HEK293T (cell line): ENCODE measurements at regions not wholly inside any gene's neighbourhood (a gene's known extent, or its start where the extent isn't known, plus 50 kb on each side); places are given as distances from the start of the nearest gene placed in this dataset.

Experiments
- CTCF ChIA-PET: fragments of 350-600 bp; formaldehyde crosslinking; extraction: SDS; loops from one replicate; lab custom pipeline; 2021; ENCODE audit warnings: antibody characterized with exemption, inconsistent platforms; lab: Yijun Ruan, JAX
- POLR2A ChIA-PET: fragments of 350-600 bp; formaldehyde crosslinking; extraction: SDS; loops from one replicate; lab custom pipeline; 2020; ENCODE audit warnings: antibody characterized with exemption, inconsistent platforms; lab: Yijun Ruan, JAX
- DNase-seq: peaks from one replicate; pipeline ENCODE4 v3.0.0; 2012; ENCODE audit warnings: mixed read lengths; ENCODE audit errors: extremely low spot score
- ARNT ChIP-seq: fragments of 450-650 bp; IDR thresholded peaks from 2 replicates; pipeline ENCODE4 v1.6.1; 2017; ENCODE audit warnings: mild to moderate bottlenecking
- BHLHE40 ChIP-seq: fragments of 450-650 bp; IDR thresholded peaks from 2 replicates; pipeline ENCODE4 v1.6.1; 2016; ENCODE audit warnings: mild to moderate bottlenecking, moderate library complexity, borderline replicate concordance
- CTBP1 ChIP-seq: fragments of 450-650 bp; IDR thresholded peaks from 2 replicates; pipeline ENCODE4 v1.6.1; 2016; ENCODE audit warnings: borderline replicate concordance
- ELF4 ChIP-seq: fragments of 450-650 bp; IDR thresholded peaks from 2 replicates; pipeline ENCODE4 v1.6.1; 2017; ENCODE audit warnings: antibody characterized with exemption
- FOXA1 ChIP-seq: fragments of 450-650 bp; IDR thresholded peaks from 2 replicates; pipeline ENCODE4 v1.6.1; 2016; ENCODE audit warnings: mild to moderate bottlenecking
- FOXK2 ChIP-seq: fragments of 450-650 bp; IDR thresholded peaks from 2 replicates; pipeline ENCODE4 v1.6.1; 2016; ENCODE audit warnings: mild to moderate bottlenecking
- FOXM1 ChIP-seq: fragments of 450-650 bp; IDR thresholded peaks from 2 replicates; pipeline ENCODE4 v1.6.1; 2017; ENCODE audit warnings: mild to moderate bottlenecking, borderline replicate concordance
- HDGF ChIP-seq: fragments of 450-650 bp; IDR thresholded peaks from 2 replicates; pipeline ENCODE4 v1.6.1; 2017; ENCODE audit warnings: antibody characterized with exemption, borderline replicate concordance
- L3MBTL2 ChIP-seq: fragments of 450-650 bp; conservative IDR thresholded peaks from 2 replicates; pipeline ENCODE4 v1.6.1; 2016; ENCODE audit warnings: mild to moderate bottlenecking
- LEF1 ChIP-seq: fragments of 450-650 bp; IDR thresholded peaks from 2 replicates; pipeline ENCODE4 v1.6.1; 2017; ENCODE audit warnings: mild to moderate bottlenecking, borderline replicate concordance
- NFRKB ChIP-seq: fragments of 450-650 bp; IDR thresholded peaks from 2 replicates; pipeline ENCODE4 v1.6.1; 2016; ENCODE audit warnings: mild to moderate bottlenecking, moderate library complexity
- SP1 ChIP-seq: fragments of 450-650 bp; IDR thresholded peaks from 2 replicates; pipeline ENCODE4 v1.6.1; 2017
- SUZ12 ChIP-seq: fragments of 450-650 bp; IDR thresholded peaks from 2 replicates; pipeline ENCODE4 v1.6.1; 2016; ENCODE audit warnings: mild to moderate bottlenecking
- TARDBP ChIP-seq: fragments of 450-650 bp; IDR thresholded peaks from 2 replicates; pipeline ENCODE4 v1.6.1; 2016
- ZNF384 ChIP-seq: fragments of 450-650 bp; IDR thresholded peaks from 2 replicates; pipeline ENCODE4 v1.6.1; 2016
- TF ChIP-seq, protein P1 (sequence below): fragments of 450-650 bp; IDR thresholded peaks from 2 replicates; pipeline ENCODE4 v1.6.1; 2016

DNA sequence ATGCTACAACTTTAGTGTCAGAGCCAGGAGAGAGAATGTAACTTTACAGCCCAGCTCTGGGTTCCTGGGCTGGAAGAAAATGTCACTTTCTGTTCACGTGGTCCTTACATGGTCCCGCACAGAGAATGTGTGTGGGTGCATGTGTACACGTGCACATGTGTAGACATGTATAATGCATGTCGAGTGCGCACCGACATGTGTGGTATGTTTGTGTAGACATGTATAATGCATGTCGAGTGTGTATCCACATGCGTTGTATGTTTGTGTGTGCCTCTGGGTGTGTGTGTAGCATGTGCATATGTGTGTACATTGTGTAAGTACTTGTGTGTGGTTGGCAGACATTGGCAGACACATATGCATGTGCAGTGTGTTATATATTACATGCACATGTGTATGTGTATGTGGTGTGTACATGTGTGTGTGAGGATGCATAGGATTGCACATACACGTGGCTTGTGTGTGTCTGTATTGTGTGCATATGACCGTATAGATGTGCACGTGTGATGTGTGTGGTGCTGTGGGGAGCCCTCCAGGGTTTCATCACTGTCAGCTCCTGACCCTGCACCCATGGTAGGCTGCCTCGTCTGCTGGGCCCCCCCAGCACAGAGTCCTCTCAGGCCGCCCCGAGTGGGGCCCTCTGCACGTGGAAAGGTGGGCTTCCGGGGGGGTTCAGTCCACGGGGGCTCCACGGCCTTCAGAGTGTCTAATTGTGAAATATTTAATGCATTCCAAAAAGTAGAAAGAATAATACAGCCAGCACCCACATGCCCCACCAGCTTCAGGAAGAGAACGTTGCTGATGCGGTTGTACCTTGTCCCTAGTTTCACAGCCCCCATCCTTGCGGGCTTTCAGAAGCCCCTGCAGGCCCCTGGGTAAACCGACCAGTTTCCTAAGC is 214.2 kb upstream of the GSE1 start:
- DNase-seq = no peak
- POLR2A ChIA-PET = no interaction called here
- TF ChIP-seq, protein P1, sequence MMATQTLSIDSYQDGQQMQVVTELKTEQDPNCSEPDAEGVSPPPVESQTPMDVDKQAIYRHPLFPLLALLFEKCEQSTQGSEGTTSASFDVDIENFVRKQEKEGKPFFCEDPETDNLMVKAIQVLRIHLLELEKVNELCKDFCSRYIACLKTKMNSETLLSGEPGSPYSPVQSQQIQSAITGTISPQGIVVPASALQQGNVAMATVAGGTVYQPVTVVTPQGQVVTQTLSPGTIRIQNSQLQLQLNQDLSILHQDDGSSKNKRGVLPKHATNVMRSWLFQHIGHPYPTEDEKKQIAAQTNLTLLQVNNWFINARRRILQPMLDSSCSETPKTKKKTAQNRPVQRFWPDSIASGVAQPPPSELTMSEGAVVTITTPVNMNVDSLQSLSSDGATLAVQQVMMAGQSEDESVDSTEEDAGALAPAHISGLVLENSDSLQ = no peak
- TF ChIP-seq ARNT (no peak), SP1 (no peak), FOXK2 (no peak), HDGF (no peak), BHLHE40 (no peak), L3MBTL2 (no peak), ZNF384 (no peak), SUZ12 (no peak), TARDBP (no peak)
- CTCF ChIA-PET = no interaction called here

DNA sequence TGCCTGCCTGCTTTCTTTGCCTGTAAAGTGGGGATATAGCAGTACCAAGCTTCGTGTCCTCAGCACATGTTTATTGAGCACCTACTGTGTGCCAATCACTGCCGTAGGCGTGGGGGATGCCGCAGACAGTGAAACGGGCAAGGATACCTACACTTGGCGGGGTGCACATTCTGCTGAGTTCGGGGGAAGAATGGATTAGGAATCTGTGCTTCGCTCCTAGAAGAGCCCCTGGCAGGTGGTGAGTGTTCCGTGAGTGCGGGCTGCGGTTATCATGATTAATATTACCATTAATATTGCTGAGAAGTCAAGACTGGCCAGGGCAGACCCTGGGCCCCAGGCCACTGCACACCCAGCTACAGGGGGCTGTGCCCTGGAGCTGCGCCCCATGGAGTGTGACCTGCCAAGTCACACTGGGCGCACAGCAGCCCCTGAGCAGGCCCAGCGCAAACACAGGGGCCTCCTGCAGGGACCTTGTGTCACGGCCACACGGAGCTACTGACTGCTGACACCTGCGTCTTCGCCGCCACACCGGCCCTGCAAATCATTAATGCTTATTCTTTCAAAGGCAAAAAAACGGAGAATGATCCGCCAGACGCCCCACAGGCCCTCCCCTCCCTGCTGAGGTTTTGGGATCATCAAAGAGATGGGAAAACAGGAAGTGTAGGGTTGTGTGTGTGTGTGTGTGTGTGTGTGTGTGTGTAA is 213.4 kb upstream of the GSE1 start:
- CTCF ChIA-PET = no interaction called here
- POLR2A ChIA-PET = no interaction called here
- no peak for DNase-seq
- TF ChIP-seq SUZ12 (no peak), HDGF (no peak), BHLHE40 (no peak)

DNA sequence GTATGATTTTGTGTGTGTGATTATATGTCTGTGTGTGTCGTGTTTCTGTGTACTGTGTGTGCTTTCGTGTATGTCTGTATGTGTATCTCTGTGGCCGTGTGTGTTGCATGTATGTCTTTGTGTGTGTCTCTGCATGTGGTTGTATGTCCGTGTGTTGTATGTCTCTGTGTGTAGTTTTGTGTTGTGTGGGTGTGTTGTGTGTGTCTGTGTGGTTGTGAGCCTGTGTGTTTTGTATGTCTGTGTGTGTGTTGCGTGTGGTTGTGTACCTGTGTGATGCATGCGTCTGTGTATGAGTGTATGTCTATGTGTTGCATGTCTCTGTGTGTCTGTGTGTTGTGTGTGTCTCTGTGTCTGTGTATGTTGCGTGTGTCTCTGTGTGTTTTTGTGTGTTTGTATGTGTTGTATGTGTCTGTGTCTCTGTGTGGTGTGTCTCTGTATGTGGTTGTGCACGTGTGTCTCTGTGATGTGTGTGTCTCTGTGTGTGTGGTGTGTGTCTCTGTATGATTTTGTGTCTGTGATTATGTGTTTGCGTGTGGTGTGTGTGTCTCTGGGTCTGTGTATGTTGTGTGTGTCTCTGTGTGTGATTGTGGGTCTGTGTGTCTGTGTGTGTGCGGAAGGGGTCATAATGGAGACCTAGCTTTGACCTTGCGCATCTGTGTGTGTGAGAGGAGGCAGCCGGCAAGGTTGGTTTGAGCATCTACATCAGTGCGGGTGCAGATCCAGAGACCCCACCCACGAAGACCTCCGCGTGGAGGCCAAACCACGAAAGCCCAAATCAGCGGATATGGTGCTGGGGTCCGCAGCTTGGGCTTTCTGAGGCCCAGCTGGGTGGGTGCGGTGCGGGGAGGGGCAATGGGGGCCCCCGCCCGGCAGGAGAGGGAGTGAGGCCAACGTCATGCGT is 212.6 kb upstream of the GSE1 start:
- no peak for DNase-seq
- ChIA-PET POLR2A (no interaction called here), CTCF (no interaction called here)
- TF ChIP-seq L3MBTL2 = no peak
- TF ChIP-seq FOXK2 = no peak
- TF ChIP-seq TARDBP = peak; percentile 51
- TF ChIP-seq CTBP1 = 0 out of 2 replicates have a peak, but pooled peaks have one; percentile 5
- no peak for TF ChIP-seq NFRKB
- no peak for TF ChIP-seq ELF4

DNA sequence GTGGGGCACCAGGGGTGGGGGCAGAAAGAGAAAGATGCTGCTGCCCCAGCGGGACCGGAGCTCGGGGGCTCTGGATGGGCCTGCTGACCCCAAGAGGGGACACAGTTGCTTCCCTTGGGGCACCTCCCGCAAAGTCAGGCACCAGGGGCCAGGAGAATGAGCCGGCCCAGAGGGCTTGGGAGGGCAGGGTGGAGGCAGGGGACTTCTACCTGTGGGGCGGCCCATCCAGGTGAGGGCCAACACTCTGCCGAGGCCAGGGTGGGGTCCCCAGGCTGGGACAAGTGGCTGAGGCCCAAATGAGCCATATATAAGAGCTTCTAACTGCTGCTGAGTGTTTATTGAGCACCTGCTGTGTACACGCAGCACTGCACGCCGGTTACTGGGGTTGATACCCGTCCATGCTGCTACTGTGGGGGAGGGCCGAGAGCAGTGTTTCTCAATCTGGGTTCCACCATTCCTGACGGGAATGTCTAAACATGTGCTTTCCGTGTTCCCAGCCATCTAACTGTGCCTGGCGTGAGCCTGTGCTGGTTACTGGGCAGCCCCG is 211.7 kb upstream of the GSE1 start:
- POLR2A ChIA-PET = no interaction called here
- DNase-seq = no peak
- no peak for TF ChIP-seq CTBP1
- TF ChIP-seq FOXA1 = no peak
- no peak for TF ChIP-seq NFRKB
- no peak for TF ChIP-seq TARDBP
- no peak for TF ChIP-seq FOXK2
- TF ChIP-seq SUZ12 = no peak
- TF ChIP-seq ARNT = no peak
- TF ChIP-seq ZNF384 = no peak
- no peak for TF ChIP-seq SP1
- no peak for TF ChIP-seq LEF1
- TF ChIP-seq L3MBTL2 = no peak
- TF ChIP-seq FOXM1 = no peak
- TF ChIP-seq, protein P1 = no peak
- TF ChIP-seq HDGF = no peak
- no peak for TF ChIP-seq ELF4
- no peak for TF ChIP-seq BHLHE40
- CTCF ChIA-PET = interaction anchor here (0.6 to 1.4 kb wide), 2 partner anchors 19 to 29 kb away, joined by 3 to 4 read pairs; no protein-coding TSS in a partner anchor

DNA sequence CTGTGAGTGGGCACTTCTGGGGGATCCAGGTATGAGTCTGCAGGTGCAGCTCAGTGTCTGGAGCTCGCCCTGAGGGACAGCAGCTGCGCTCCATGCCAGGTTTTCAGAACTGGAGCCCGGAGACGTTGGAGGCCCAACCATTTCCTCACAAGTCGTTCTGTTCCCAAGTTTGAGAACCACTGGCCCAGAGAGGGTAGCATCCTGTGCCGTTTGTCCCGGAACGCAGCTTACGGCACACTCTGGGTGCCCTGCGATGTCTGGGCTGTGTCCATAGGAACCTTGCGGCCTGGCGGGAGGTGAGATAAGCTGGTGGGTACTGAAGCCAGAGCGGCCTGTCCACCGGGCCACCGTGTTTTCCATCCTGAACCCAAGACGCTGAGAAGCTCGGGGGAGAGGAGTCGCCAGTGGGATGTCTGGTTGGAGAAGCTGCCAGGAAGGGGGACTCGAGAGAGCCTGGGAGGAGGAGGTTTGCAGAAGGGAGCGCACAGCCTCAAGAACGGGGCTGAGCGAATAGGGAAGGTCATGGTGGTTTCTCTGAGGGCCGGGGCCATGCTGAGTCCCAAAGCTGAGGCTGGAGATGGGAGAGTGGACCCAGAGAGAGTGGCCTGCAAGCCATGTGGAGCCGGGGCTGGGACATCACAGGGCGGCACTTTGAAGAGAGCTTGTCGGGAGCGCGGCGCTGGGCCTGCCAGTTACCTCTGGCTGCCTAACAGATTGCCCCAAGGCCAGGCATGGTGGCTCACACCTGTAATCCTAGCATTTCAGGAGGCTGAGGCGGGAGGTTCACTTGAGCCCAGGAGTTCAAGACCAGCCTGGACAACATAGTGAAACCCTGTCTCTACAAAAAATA is 211.0 kb upstream of the GSE1 start:
- ChIA-PET CTCF (interaction anchor here (0.6 to 1.4 kb wide), 4 partner anchors 14 to 30 kb away, joined by 3 to 7 read pairs (median 4); no protein-coding TSS in a partner anchor), POLR2A (no interaction called here)
- DNase-seq = no peak
- TF ChIP-seq ZNF384 (no peak), FOXK2 (no peak), ELF4 (no peak), ARNT (no peak), TARDBP (no peak), SUZ12 (no peak), L3MBTL2 (no peak), SP1 (no peak), FOXM1 (no peak), FOXA1 (no peak)
